ENCODE measurements at regions not wholly inside any gene's neighbourhood (a gene's known extent, or its start where the extent isn't known, plus 50 kb on each side); places are given as distances from the start of the nearest gene placed in this dataset.

- TF ChIP-seq ZFP30 (CRISPR knock-in tag; IDR thresholded peaks at IDR 0.05) (no peak), CSRNP3 (CRISPR knock-in tag; IDR thresholded peaks at IDR 0.05) (no peak), SNAI2 (CRISPR knock-in tag; IDR thresholded peaks at IDR 0.05) (no peak), ARNTL (CRISPR knock-in tag; IDR thresholded peaks at IDR 0.05; ENCODE audit: borderline replicate concordance, low read depth) (no peak), TCF4 (CRISPR knock-in tag; IDR thresholded peaks at IDR 0.05; ENCODE audit: borderline replicate concordance) (no peak), CREB5 (CRISPR knock-in tag; IDR thresholded peaks at IDR 0.05; ENCODE audit: low read depth) (no peak), CSDC2 (CRISPR knock-in tag; IDR thresholded peaks at IDR 0.05) (no peak), ZNF8 (CRISPR knock-in tag; IDR thresholded peaks at IDR 0.05) (no peak), ESRRG (CRISPR knock-in tag; IDR thresholded peaks at IDR 0.05) (no peak), OSR1 (CRISPR knock-in tag; IDR thresholded peaks at IDR 0.05) (no peak), ISL1 (CRISPR knock-in tag; IDR thresholded peaks at IDR 0.05) (no peak), GLIS3 (CRISPR knock-in tag; IDR thresholded peaks at IDR 0.05) (no peak), ZNF70 (CRISPR knock-in tag; IDR thresholded peaks at IDR 0.05) (no peak)
- TF ChIP-seq, protein P1, sequence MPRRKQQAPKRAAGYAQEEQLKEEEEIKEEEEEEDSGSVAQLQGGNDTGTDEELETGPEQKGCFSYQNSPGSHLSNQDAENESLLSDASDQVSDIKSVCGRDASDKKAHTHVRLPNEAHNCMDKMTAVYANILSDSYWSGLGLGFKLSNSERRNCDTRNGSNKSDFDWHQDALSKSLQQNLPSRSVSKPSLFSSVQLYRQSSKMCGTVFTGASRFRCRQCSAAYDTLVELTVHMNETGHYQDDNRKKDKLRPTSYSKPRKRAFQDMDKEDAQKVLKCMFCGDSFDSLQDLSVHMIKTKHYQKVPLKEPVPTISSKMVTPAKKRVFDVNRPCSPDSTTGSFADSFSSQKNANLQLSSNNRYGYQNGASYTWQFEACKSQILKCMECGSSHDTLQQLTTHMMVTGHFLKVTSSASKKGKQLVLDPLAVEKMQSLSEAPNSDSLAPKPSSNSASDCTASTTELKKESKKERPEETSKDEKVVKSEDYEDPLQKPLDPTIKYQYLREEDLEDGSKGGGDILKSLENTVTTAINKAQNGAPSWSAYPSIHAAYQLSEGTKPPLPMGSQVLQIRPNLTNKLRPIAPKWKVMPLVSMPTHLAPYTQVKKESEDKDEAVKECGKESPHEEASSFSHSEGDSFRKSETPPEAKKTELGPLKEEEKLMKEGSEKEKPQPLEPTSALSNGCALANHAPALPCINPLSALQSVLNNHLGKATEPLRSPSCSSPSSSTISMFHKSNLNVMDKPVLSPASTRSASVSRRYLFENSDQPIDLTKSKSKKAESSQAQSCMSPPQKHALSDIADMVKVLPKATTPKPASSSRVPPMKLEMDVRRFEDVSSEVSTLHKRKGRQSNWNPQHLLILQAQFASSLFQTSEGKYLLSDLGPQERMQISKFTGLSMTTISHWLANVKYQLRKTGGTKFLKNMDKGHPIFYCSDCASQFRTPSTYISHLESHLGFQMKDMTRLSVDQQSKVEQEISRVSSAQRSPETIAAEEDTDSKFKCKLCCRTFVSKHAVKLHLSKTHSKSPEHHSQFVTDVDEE (CRISPR knock-in tag; IDR thresholded peaks at IDR 0.05): no peak
- TF ChIP-seq, protein P2, sequence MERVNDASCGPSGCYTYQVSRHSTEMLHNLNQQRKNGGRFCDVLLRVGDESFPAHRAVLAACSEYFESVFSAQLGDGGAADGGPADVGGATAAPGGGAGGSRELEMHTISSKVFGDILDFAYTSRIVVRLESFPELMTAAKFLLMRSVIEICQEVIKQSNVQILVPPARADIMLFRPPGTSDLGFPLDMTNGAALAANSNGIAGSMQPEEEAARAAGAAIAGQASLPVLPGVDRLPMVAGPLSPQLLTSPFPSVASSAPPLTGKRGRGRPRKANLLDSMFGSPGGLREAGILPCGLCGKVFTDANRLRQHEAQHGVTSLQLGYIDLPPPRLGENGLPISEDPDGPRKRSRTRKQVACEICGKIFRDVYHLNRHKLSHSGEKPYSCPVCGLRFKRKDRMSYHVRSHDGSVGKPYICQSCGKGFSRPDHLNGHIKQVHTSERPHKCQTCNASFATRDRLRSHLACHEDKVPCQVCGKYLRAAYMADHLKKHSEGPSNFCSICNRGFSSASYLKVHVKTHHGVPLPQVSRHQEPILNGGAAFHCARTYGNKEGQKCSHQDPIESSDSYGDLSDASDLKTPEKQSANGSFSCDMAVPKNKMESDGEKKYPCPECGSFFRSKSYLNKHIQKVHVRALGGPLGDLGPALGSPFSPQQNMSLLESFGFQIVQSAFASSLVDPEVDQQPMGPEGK (CRISPR knock-in tag; IDR thresholded peaks at IDR 0.05; ENCODE audit: borderline replicate concordance): no peak
- TF ChIP-seq, protein P3, sequence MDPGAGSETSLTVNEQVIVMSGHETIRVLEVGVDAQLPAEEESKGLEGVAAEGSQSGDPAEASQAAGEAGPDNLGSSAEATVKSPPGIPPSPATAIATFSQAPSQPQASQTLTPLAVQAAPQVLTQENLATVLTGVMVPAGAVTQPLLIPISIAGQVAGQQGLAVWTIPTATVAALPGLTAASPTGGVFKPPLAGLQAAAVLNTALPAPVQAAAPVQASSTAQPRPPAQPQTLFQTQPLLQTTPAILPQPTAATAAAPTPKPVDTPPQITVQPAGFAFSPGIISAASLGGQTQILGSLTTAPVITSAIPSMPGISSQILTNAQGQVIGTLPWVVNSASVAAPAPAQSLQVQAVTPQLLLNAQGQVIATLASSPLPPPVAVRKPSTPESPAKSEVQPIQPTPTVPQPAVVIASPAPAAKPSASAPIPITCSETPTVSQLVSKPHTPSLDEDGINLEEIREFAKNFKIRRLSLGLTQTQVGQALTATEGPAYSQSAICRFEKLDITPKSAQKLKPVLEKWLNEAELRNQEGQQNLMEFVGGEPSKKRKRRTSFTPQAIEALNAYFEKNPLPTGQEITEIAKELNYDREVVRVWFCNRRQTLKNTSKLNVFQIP (CRISPR knock-in tag; IDR thresholded peaks at IDR 0.05; ENCODE audit: borderline replicate concordance, low read depth): no peak
- ATAC-seq: no peak
Observed at GRCh38 chr2:58585233-58585632, 344.1 kb upstream of the FANCL start.

DNA sequence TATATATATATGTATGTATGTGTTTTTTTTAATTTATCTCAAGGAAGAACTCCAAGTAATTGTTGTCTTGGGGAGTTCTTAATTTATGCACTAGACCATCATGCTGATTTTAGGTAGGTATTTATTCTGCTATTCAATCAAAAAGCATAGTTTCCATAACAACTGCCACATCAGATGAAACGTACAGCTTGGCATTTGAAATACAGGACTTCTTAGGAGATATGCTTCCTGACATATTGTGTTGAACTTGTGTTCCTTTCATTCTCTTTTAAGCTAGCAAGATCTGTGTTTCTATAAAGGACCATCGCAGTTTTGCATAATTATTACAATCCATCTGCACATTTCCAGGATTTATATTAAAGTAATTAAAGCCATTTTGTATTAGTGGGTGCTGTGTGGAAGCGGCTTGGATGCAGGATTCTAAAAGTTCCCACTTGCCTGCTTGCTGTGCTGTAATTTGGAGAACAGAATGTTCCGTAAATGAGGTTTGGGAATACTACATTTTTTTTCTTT is 343.5 kb upstream of the FANCL start:
- ATAC-seq: no peak
- TF ChIP-seq SNAI2 (CRISPR knock-in tag; IDR thresholded peaks at IDR 0.05) (no peak), RARB (CRISPR knock-in tag; IDR thresholded peaks at IDR 0.05) (no peak), TCF4 (CRISPR knock-in tag; IDR thresholded peaks at IDR 0.05; ENCODE audit: borderline replicate concordance) (no peak), GLIS3 (CRISPR knock-in tag; IDR thresholded peaks at IDR 0.05) (no peak), ZFP3 (CRISPR knock-in tag; IDR thresholded peaks at IDR 0.05) (no peak), ZNF8 (CRISPR knock-in tag; IDR thresholded peaks at IDR 0.05) (no peak), TOX (CRISPR knock-in tag; IDR thresholded peaks at IDR 0.05; ENCODE audit: borderline replicate concordance) (no peak), PPARA (CRISPR knock-in tag; IDR thresholded peaks at IDR 0.05; ENCODE audit: borderline replicate concordance) (no peak), BACH2 (CRISPR knock-in tag; IDR thresholded peaks at IDR 0.05; ENCODE audit: borderline replicate concordance) (no peak), ZNF565 (CRISPR knock-in tag; conservative IDR thresholded peaks at IDR 0.05; ENCODE audit: low read depth) (no peak), CSRNP3 (CRISPR knock-in tag; IDR thresholded peaks at IDR 0.05) (no peak), ISL1 (CRISPR knock-in tag; IDR thresholded peaks at IDR 0.05) (no peak), CSDC2 (CRISPR knock-in tag; IDR thresholded peaks at IDR 0.05) (no peak)
- TF ChIP-seq, protein P3 (CRISPR knock-in tag; IDR thresholded peaks at IDR 0.05; ENCODE audit: borderline replicate concordance, low read depth): no peak
- TF ChIP-seq, protein P2 (CRISPR knock-in tag; IDR thresholded peaks at IDR 0.05; ENCODE audit: borderline replicate concordance): no peak
